Activated naive CD8-positive, alpha-beta T cell treated with anti-CD3 and anti-CD28 coated beads, Interleukin-2, amount 50 U/mL, for 24 hours (primary cell): ENCODE measurements at regions not wholly inside any gene's neighbourhood (a gene's known extent, or its start where the extent isn't known, plus 50 kb on each side); places are given as distances from the start of the nearest gene placed in this dataset.
"Not testable (repeated sequence)": the region's sequence is repeated elsewhere in the genome, so short reads cannot be mapped to it uniquely, and the experiment has no call there.

ENCODE experiments used
- ATAC-seq: fragments of 150-1000 bp; cut with Tn5 transposase; one replicate; pipeline ENCODE4 v1.10.0; 2021
- DNase-seq: peaks from one replicate; pipeline ENCODE4 v3.0.0; 2021
- H3K27ac Mint-ChIP-seq: one replicate; pipeline ENCODE4 v1.8.0; 2021; ENCODE audit warnings: mild to moderate bottlenecking, mixed read lengths
- H3K27me3 Mint-ChIP-seq: one replicate; pipeline ENCODE4 v1.8.0; 2021; ENCODE audit warnings: mixed read lengths
- H3K36me3 Mint-ChIP-seq: one replicate; pipeline ENCODE4 v1.8.0; 2021; ENCODE audit warnings: low read depth, mixed read lengths
- H3K4me1 Mint-ChIP-seq: one replicate; pipeline ENCODE4 v1.8.0; 2021; ENCODE audit warnings: mixed read lengths
- H3K4me3 Mint-ChIP-seq: one replicate; pipeline ENCODE4 v1.8.0; 2021; ENCODE audit warnings: mild to moderate bottlenecking, moderate library complexity, mixed read lengths
- H3K9me3 Mint-ChIP-seq: one replicate; pipeline ENCODE4 v1.8.0; 2021; ENCODE audit warnings: mixed read lengths

GRCh38 chr5:136466041-136466415 lies 100.7 kb upstream of the TRPC7 start:
- H3K4me1 Mint-ChIP-seq = no peaks in the 10 kb centered on the region
- H3K27ac Mint-ChIP-seq = no peak overlapping the region
- H3K27me3 Mint-ChIP-seq = no peaks in the 10 kb centered on the region
- ATAC-seq (no peak), DNase-seq (no peak)
- H3K36me3 Mint-ChIP-seq = no peaks in the 10 kb centered on the region
- no peak overlapping the region for H3K4me3 Mint-ChIP-seq
- peaks cover 12% of the 10 kb centered on the region for H3K9me3 Mint-ChIP-seq

- no peaks in the 10 kb centered on the region for H3K4me1 Mint-ChIP-seq
- H3K27ac Mint-ChIP-seq = no peak overlapping the region
- no peaks in the 10 kb centered on the region for H3K9me3 Mint-ChIP-seq
- ATAC-seq (no peak), DNase-seq (no peak)
- no peaks in the 10 kb centered on the region for H3K36me3 Mint-ChIP-seq
- H3K4me3 Mint-ChIP-seq = no peak overlapping the region
- H3K27me3 Mint-ChIP-seq = no peaks in the 10 kb centered on the region
Measured at GRCh38 chr5:136458481-136458880, 93.1 kb upstream of the TRPC7 start.

- Mint-ChIP-seq H3K4me1 (no peaks in the 10 kb centered on the region), H3K9me3 (no peaks in the 10 kb centered on the region), H3K27ac (no peak overlapping the region), H3K27me3 (no peaks in the 10 kb centered on the region), H3K36me3 (no peaks in the 10 kb centered on the region), H3K4me3 (no peak overlapping the region)
- ATAC-seq = no peak
- no peak for DNase-seq
Measured at GRCh38 chr5:136457390-136458013, 92.2 kb upstream of the TRPC7 start.

GRCh38 chr5:136455409-136455808 lies 90.1 kb upstream of the TRPC7 start:
- Mint-ChIP-seq H3K9me3 (no peaks in the 10 kb centered on the region), H3K36me3 (no peaks in the 10 kb centered on the region), H3K4me3 (no peak overlapping the region), H3K4me1 (no peaks in the 10 kb centered on the region), H3K27me3 (no peaks in the 10 kb centered on the region), H3K27ac (no peak overlapping the region)
- DNase-seq (no peak), ATAC-seq (no peak)

- Mint-ChIP-seq H3K9me3 (peaks cover 2% of the 10 kb centered on the region), H3K4me1 (no peaks in the 10 kb centered on the region), H3K27me3 (no peaks in the 10 kb centered on the region), H3K36me3 (no peaks in the 10 kb centered on the region), H3K27ac (no peak overlapping the region), H3K4me3 (no peak overlapping the region)
- ATAC-seq = no peak
- DNase-seq = no peak
Measured at GRCh38 chr5:136453986-136454758, 88.8 kb upstream of the TRPC7 start.

GRCh38 chr5:136453199-136453598 lies 87.9 kb upstream of the TRPC7 start:
- no peaks in the 10 kb centered on the region for H3K4me1 Mint-ChIP-seq
- H3K27ac Mint-ChIP-seq = no peak overlapping the region
- H3K36me3 Mint-ChIP-seq = no peaks in the 10 kb centered on the region
- H3K27me3 Mint-ChIP-seq = no peaks in the 10 kb centered on the region
- ATAC-seq (no peak), DNase-seq (no peak)
- H3K9me3 Mint-ChIP-seq = peaks cover 4% of the 10 kb centered on the region
- no peak overlapping the region for H3K4me3 Mint-ChIP-seq

- not testable (repeated sequence) for DNase-seq, H3K36me3 Mint-ChIP-seq, H3K27me3 Mint-ChIP-seq, H3K9me3 Mint-ChIP-seq, ATAC-seq, H3K27ac Mint-ChIP-seq, H3K4me3 Mint-ChIP-seq, H3K4me1 Mint-ChIP-seq
Measured at GRCh38 chr5:136447576-136447975, 82.2 kb upstream of the TRPC7 start.

GRCh38 chr5:136446565-136446964 lies 81.2 kb upstream of the TRPC7 start:
- Mint-ChIP-seq H3K4me3 (no peak overlapping the region), H3K36me3 (no peaks in the 10 kb centered on the region), H3K27ac (no peak overlapping the region), H3K9me3 (peaks cover 7% of the 10 kb centered on the region), H3K27me3 (no peaks in the 10 kb centered on the region), H3K4me1 (no peaks in the 10 kb centered on the region)
- no peak for DNase-seq
- no peak for ATAC-seq

- not testable (repeated sequence) for H3K36me3 Mint-ChIP-seq, H3K27me3 Mint-ChIP-seq, H3K27ac Mint-ChIP-seq, H3K4me3 Mint-ChIP-seq, H3K4me1 Mint-ChIP-seq, DNase-seq, ATAC-seq
- H3K9me3 Mint-ChIP-seq = peaks cover 11% of the 10 kb centered on the region
Measured at GRCh38 chr5:136444099-136444498, 78.8 kb upstream of the TRPC7 start.

GRCh38 chr5:136439367-136439766 lies 74.0 kb upstream of the TRPC7 start:
- Mint-ChIP-seq H3K4me1 (no peaks in the 10 kb centered on the region), H3K27me3 (no peaks in the 10 kb centered on the region), H3K4me3 (no peak overlapping the region), H3K27ac (no peak overlapping the region), H3K36me3 (no peaks in the 10 kb centered on the region), H3K9me3 (peaks cover 9% of the 10 kb centered on the region)
- ATAC-seq = no peak
- DNase-seq = no peak

GRCh38 chr5:136435946-136436543 lies 70.7 kb upstream of the TRPC7 start:
- H3K27me3 Mint-ChIP-seq = no peaks in the 10 kb centered on the region
- H3K36me3 Mint-ChIP-seq = no peaks in the 10 kb centered on the region
- peaks cover 6% of the 10 kb centered on the region for H3K9me3 Mint-ChIP-seq
- ATAC-seq (no peak), DNase-seq (no peak)
- no peaks in the 10 kb centered on the region for H3K4me1 Mint-ChIP-seq
- H3K4me3 Mint-ChIP-seq = no peak overlapping the region
- H3K27ac Mint-ChIP-seq = no peak overlapping the region

- ATAC-seq (no peak), DNase-seq (no peak)
- H3K4me1 Mint-ChIP-seq = no peaks in the 10 kb centered on the region
- H3K27ac Mint-ChIP-seq = no peak overlapping the region
- no peaks in the 10 kb centered on the region for H3K27me3 Mint-ChIP-seq
- H3K9me3 Mint-ChIP-seq = peaks cover under 1% of the 10 kb centered on the region
- H3K36me3 Mint-ChIP-seq = no peaks in the 10 kb centered on the region
- H3K4me3 Mint-ChIP-seq = no peak overlapping the region
Measured at GRCh38 chr5:136434795-136435194, 69.5 kb upstream of the TRPC7 start.

- H3K9me3 Mint-ChIP-seq = no peaks in the 10 kb centered on the region
- H3K4me1 Mint-ChIP-seq = no peaks in the 10 kb centered on the region
- no peak overlapping the region for H3K4me3 Mint-ChIP-seq
- ATAC-seq (no peak), DNase-seq (no peak)
- no peaks in the 10 kb centered on the region for H3K27me3 Mint-ChIP-seq
- H3K36me3 Mint-ChIP-seq = no peaks in the 10 kb centered on the region
- H3K27ac Mint-ChIP-seq = no peak overlapping the region
Measured at GRCh38 chr5:136432705-136433104, 67.4 kb upstream of the TRPC7 start.

GRCh38 chr5:136430081-136430480 lies 64.7 kb upstream of the TRPC7 start:
- H3K4me1 Mint-ChIP-seq = no peaks in the 10 kb centered on the region

GRCh38 chr5:136427426-136427825 lies 62.1 kb upstream of the TRPC7 start:
- Mint-ChIP-seq H3K36me3 (no peaks in the 10 kb centered on the region), H3K4me3 (no peak overlapping the region), H3K27ac (no peak overlapping the region), H3K27me3 (no peaks in the 10 kb centered on the region), H3K4me1 (no peaks in the 10 kb centered on the region), H3K9me3 (no peaks in the 10 kb centered on the region)
- DNase-seq = no peak
- no peak for ATAC-seq

More at GRCh38 chr5:136430081-136430480, 64.7 kb upstream of the TRPC7 start:
- H3K27me3 Mint-ChIP-seq = no peaks in the 10 kb centered on the region
- no peaks in the 10 kb centered on the region for H3K36me3 Mint-ChIP-seq
- H3K9me3 Mint-ChIP-seq = no peaks in the 10 kb centered on the region
- H3K4me3 Mint-ChIP-seq = no peak overlapping the region
- H3K27ac Mint-ChIP-seq = no peak overlapping the region
- DNase-seq = no peak
- ATAC-seq = no peak
